ENCODE measurements at regions not wholly inside any gene's neighbourhood (a gene's known extent, or its start where the extent isn't known, plus 50 kb on each side); places are given as distances from the start of the nearest gene placed in this dataset.
A peak's percentile ranks its signal among the peaks of the same experiment; 100 is the strongest.

GRCh38 chr12:124375141-124375788, 80.4 kb downstream of the RFLNA start:
- TF ChIP-seq, protein P1, sequence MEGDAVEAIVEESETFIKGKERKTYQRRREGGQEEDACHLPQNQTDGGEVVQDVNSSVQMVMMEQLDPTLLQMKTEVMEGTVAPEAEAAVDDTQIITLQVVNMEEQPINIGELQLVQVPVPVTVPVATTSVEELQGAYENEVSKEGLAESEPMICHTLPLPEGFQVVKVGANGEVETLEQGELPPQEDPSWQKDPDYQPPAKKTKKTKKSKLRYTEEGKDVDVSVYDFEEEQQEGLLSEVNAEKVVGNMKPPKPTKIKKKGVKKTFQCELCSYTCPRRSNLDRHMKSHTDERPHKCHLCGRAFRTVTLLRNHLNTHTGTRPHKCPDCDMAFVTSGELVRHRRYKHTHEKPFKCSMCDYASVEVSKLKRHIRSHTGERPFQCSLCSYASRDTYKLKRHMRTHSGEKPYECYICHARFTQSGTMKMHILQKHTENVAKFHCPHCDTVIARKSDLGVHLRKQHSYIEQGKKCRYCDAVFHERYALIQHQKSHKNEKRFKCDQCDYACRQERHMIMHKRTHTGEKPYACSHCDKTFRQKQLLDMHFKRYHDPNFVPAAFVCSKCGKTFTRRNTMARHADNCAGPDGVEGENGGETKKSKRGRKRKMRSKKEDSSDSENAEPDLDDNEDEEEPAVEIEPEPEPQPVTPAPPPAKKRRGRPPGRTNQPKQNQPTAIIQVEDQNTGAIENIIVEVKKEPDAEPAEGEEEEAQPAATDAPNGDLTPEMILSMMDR (conservative IDR thresholded peaks at IDR 0.05; ENCODE audit: low read length) = peak; percentile 31
- no peak for TF ChIP-seq EZH2phosphoT487 (IDR thresholded peaks at IDR 0.05; ENCODE audit: borderline replicate concordance)

All from Loucy (cell line).